Middle frontal gyrus (tissue), 1 donor: ENCODE measurements at regions not wholly inside any gene's neighbourhood (a gene's known extent, or its start where the extent isn't known, plus 50 kb on each side); places are given as distances from the start of the nearest gene placed in this dataset.
"Not testable (repeated sequence)": the region's sequence is repeated elsewhere in the genome, so short reads cannot be mapped to it uniquely, and the experiment has no call there.

Experiments used
- DNase-seq: peaks from one replicate; pipeline ENCODE4 v3.0.0-alpha.2; 2015; ENCODE audit warnings: low spot score; ENCODE audit errors: extremely low spot score

- no peak for DNase-seq
Observed at GRCh38 chr2:167380094-167380493, 491.8 kb downstream of the XIRP2 start.

GRCh38 chr2:167369083-167369482 is 480.8 kb downstream of the XIRP2 start:
- DNase-seq = no peak

GRCh38 chr2:167368371-167368770 is 480.1 kb downstream of the XIRP2 start:
- no peak for DNase-seq

GRCh38 chr2:167365216-167365615 is 476.9 kb downstream of the XIRP2 start:
- no peak for DNase-seq

GRCh38 chr2:167361426-167361825 is 473.1 kb downstream of the XIRP2 start:
- DNase-seq = no peak

GRCh38 chr2:167355821-167356220 is 467.5 kb downstream of the XIRP2 start:
- DNase-seq = no peak

GRCh38 chr2:167353605-167354280 is 465.5 kb downstream of the XIRP2 start:
- no peak for DNase-seq

- DNase-seq = no peak
Observed at GRCh38 chr2:167345559-167345958, 457.3 kb downstream of the XIRP2 start.

GRCh38 chr2:167342769-167343168 is 454.5 kb downstream of the XIRP2 start:
- DNase-seq = no peak

- DNase-seq = no peak
Observed at GRCh38 chr2:167340322-167340721, 452.0 kb downstream of the XIRP2 start.

- DNase-seq = no peak
Observed at GRCh38 chr2:167336213-167336612, 447.9 kb downstream of the XIRP2 start.

- no peak for DNase-seq
Observed at GRCh38 chr2:167335541-167335992, 447.3 kb downstream of the XIRP2 start.

GRCh38 chr2:167334146-167334742 is 446.0 kb downstream of the XIRP2 start:
- DNase-seq = no peak

- DNase-seq = no peak
Observed at GRCh38 chr2:167333245-167333644, 445.0 kb downstream of the XIRP2 start.

- DNase-seq = no peak
Observed at GRCh38 chr2:167332358-167332757, 444.1 kb downstream of the XIRP2 start.

GRCh38 chr2:167331636-167332232 is 443.5 kb downstream of the XIRP2 start:
- DNase-seq = no peak

GRCh38 chr2:167328808-167329207 is 440.5 kb downstream of the XIRP2 start:
- DNase-seq = not testable (repeated sequence)

GRCh38 chr2:167322795-167323194 is 434.5 kb downstream of the XIRP2 start:
- no peak for DNase-seq

- DNase-seq = no peak
Observed at GRCh38 chr2:167318581-167318980, 430.3 kb downstream of the XIRP2 start.

- no peak for DNase-seq
Observed at GRCh38 chr2:167310442-167310841, 422.2 kb downstream of the XIRP2 start.
